HepG2 (cell line): ENCODE measurements at regions not wholly inside any gene's neighbourhood (a gene's known extent, or its start where the extent isn't known, plus 50 kb on each side); places are given as distances from the start of the nearest gene placed in this dataset.

Experiments
- EP300 ChIP-seq, 3 experiments: sonication (generic) in 1 of 3; formaldehyde crosslinking in 1 of 3; IDR thresholded peaks; 2 replicates each; pipeline versions ENCODE4 v1.5.1 to v1.6.1; 2011 to 2020; ENCODE audit warnings: low read depth in 2 of 3, low read length in 2 of 3, borderline replicate concordance in 1 of 3, improper control_type of control experiment in 1 of 3, mild to moderate bottlenecking in 1 of 3, missing genetic modification reagents in 1 of 3, moderate library complexity in 1 of 3
- KLF11 ChIP-seq: IDR thresholded peaks from 2 replicates; pipeline ENCODE4 v1.6.1; 2016; ENCODE audit warnings: missing compliant biosample characterization
- RAD21 ChIP-seq: fragments of 450-650 bp; formaldehyde crosslinking; IDR thresholded peaks from 2 replicates; pipeline ENCODE4 v1.5.0; 2020; ENCODE audit warnings: mild to moderate bottlenecking
- SP4 ChIP-seq: sonication (generic); formaldehyde crosslinking; IDR thresholded peaks from 2 replicates; pipeline ENCODE4 v1.8.1; 2023; ENCODE audit warnings: mild to moderate bottlenecking, missing genetic modification reagents
- ZNF446 ChIP-seq: sonication (generic); formaldehyde crosslinking; IDR thresholded peaks from 2 replicates; pipeline ENCODE4 v1.5.0; 2020; ENCODE audit warnings: mild to moderate bottlenecking, missing genetic modification reagents
- ZNF883 ChIP-seq: sonication (generic); formaldehyde crosslinking; IDR thresholded peaks from 2 replicates; pipeline ENCODE4 v1.5.1; 2020; ENCODE audit warnings: mild to moderate bottlenecking, missing genetic modification reagents; ENCODE audit errors: not compliant biosample characterization
- TF ChIP-seq, protein P1 (sequence below): sonication (generic); formaldehyde crosslinking; IDR thresholded peaks from 2 replicates; pipeline ENCODE4 v1.4.0; 2020; ENCODE audit warnings: missing genetic modification reagents
- TF ChIP-seq, protein P2 (sequence below): sonication (generic); formaldehyde crosslinking; IDR thresholded peaks from 2 replicates; pipeline ENCODE4 v1.5.0; 2020; ENCODE audit warnings: mild to moderate bottlenecking, missing genetic modification reagents, moderate library complexity
- TF ChIP-seq, protein P3 (sequence below): sonication (generic); formaldehyde crosslinking; IDR thresholded peaks from 2 replicates; pipeline ENCODE4 v1.5.0; 2020; ENCODE audit warnings: missing genetic modification reagents

DNA sequence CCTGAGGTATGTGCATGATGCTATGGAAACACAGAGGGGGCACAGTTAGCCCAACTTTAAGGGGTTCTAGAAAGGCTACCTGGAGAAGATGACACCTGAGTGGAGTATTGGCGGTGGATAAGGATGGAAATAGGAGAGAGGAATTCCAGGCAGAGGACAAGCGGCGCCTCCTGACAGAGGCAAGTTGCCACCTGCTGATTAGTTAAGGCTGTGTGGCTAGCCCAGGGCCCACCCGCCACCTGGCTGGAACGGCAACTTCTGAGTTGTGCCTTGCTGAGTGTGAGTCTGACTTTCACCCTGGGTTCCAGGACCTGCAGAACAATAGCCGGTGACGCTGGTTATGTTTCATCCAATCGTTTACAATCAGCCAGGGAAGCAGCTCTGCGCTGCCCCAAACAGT, 126.9 kb upstream of the LMO4 start:
- TF ChIP-seq EP300 (IDR thresholded peaks at IDR 0.05; ENCODE audit: low read depth in 2 of 2, low read length in 2 of 2): no peak
- no peak for TF ChIP-seq EP300 (CRISPR knock-in tag; IDR thresholded peaks at IDR 0.05; ENCODE audit: borderline replicate concordance)
- no peak for TF ChIP-seq ZNF446
- no peak for TF ChIP-seq ZNF883 (CRISPR knock-in tag)
- no peak for TF ChIP-seq SP4 (CRISPR knock-in tag)
- no peak for TF ChIP-seq KLF11 (CRISPR knock-in tag)
- TF ChIP-seq, protein P1, sequence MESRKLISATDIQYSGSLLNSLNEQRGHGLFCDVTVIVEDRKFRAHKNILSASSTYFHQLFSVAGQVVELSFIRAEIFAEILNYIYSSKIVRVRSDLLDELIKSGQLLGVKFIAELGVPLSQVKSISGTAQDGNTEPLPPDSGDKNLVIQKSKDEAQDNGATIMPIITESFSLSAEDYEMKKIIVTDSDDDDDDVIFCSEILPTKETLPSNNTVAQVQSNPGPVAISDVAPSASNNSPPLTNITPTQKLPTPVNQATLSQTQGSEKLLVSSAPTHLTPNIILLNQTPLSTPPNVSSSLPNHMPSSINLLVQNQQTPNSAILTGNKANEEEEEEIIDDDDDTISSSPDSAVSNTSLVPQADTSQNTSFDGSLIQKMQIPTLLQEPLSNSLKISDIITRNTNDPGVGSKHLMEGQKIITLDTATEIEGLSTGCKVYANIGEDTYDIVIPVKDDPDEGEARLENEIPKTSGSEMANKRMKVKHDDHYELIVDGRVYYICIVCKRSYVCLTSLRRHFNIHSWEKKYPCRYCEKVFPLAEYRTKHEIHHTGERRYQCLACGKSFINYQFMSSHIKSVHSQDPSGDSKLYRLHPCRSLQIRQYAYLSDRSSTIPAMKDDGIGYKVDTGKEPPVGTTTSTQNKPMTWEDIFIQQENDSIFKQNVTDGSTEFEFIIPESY (CRISPR knock-in tag): no peak
- TF ChIP-seq, protein P2, sequence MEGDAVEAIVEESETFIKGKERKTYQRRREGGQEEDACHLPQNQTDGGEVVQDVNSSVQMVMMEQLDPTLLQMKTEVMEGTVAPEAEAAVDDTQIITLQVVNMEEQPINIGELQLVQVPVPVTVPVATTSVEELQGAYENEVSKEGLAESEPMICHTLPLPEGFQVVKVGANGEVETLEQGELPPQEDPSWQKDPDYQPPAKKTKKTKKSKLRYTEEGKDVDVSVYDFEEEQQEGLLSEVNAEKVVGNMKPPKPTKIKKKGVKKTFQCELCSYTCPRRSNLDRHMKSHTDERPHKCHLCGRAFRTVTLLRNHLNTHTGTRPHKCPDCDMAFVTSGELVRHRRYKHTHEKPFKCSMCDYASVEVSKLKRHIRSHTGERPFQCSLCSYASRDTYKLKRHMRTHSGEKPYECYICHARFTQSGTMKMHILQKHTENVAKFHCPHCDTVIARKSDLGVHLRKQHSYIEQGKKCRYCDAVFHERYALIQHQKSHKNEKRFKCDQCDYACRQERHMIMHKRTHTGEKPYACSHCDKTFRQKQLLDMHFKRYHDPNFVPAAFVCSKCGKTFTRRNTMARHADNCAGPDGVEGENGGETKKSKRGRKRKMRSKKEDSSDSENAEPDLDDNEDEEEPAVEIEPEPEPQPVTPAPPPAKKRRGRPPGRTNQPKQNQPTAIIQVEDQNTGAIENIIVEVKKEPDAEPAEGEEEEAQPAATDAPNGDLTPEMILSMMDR (CRISPR knock-in tag): no peak
- TF ChIP-seq, protein P3, sequence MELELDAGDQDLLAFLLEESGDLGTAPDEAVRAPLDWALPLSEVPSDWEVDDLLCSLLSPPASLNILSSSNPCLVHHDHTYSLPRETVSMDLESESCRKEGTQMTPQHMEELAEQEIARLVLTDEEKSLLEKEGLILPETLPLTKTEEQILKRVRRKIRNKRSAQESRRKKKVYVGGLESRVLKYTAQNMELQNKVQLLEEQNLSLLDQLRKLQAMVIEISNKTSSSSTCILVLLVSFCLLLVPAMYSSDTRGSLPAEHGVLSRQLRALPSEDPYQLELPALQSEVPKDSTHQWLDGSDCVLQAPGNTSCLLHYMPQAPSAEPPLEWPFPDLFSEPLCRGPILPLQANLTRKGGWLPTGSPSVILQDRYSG (CRISPR knock-in tag): no peak
- no peak for TF ChIP-seq RAD21 (CRISPR knock-in tag)
